ENCODE measurements at regions not wholly inside any gene's neighbourhood (a gene's known extent, or its start where the extent isn't known, plus 50 kb on each side); places are given as distances from the start of the nearest gene placed in this dataset.

DNA sequence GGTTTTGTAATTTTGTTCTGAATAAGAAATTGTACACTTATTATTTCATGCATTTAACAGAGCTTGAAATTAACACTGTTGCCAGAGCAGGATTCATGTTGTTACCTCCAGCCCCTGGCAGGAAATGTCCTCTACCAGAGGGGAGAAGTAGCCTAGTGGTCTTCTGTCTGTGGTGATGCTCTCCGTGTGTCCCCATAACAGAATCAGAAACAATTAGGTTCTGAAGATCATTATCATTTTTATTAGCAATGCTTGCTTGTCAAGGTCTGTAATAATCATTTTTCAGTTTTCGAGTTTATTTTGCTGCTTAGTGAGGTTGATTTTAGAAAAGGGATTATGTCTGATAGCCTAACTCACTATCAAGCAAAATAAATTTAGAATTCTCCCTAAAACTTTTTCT, 116.6 kb upstream of the CNTNAP5 start:
- Histone ChIP-seq H3K4me3 (ENCODE audit: low read depth, low read length) (no peak overlapping the region), H3K36me3 (ENCODE audit: control insufficient read depth, insufficient read depth, low read length) (no peaks in the 10 kb centered on the region), H3K27me3 (replicated peaks; ENCODE audit: control insufficient read depth, insufficient read depth, low read length) (no peaks in the 10 kb centered on the region), H3K4me1 (no peaks in the 10 kb centered on the region), H3K9me3 (no peaks in the 10 kb centered on the region)
- H3K9me3 Mint-ChIP-seq (ENCODE audit: unreplicated experiment) = no peaks in the 10 kb centered on the region
- H3K4me1 Mint-ChIP-seq (ENCODE audit: low read depth, unreplicated experiment) = no peaks in the 10 kb centered on the region
- no peak overlapping the region for H3K4me3 Mint-ChIP-seq (ENCODE audit: unreplicated experiment)
- H3K27ac Mint-ChIP-seq (ENCODE audit: unreplicated experiment) = no peak overlapping the region
- H3K27me3 Mint-ChIP-seq (ENCODE audit: insufficient read depth, unreplicated experiment) = no peaks in the 10 kb centered on the region
- intact Hi-C loops (cut with micrococcal nuclease; ENCODE audit: unreplicated experiment) = no loop called here
- TF ChIP-seq, protein P1, sequence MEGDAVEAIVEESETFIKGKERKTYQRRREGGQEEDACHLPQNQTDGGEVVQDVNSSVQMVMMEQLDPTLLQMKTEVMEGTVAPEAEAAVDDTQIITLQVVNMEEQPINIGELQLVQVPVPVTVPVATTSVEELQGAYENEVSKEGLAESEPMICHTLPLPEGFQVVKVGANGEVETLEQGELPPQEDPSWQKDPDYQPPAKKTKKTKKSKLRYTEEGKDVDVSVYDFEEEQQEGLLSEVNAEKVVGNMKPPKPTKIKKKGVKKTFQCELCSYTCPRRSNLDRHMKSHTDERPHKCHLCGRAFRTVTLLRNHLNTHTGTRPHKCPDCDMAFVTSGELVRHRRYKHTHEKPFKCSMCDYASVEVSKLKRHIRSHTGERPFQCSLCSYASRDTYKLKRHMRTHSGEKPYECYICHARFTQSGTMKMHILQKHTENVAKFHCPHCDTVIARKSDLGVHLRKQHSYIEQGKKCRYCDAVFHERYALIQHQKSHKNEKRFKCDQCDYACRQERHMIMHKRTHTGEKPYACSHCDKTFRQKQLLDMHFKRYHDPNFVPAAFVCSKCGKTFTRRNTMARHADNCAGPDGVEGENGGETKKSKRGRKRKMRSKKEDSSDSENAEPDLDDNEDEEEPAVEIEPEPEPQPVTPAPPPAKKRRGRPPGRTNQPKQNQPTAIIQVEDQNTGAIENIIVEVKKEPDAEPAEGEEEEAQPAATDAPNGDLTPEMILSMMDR (IDR thresholded peaks at IDR 0.05; ENCODE audit: insufficient read depth in 1 of 2, low read depth in 1 of 2, low read length in 1 of 2, severe bottlenecking in 1 of 2, unreplicated experiment in 1 of 2) = no peak
- H3K36me3 Mint-ChIP-seq (ENCODE audit: insufficient read depth, unreplicated experiment) = no peaks in the 10 kb centered on the region
- CTCF ChIA-PET = no interaction called here
- no peak for DNase-seq
- POLR2A ChIA-PET = no interaction called here
- no TSS peak for BruUV-seq (replicated peaks)

DNA sequence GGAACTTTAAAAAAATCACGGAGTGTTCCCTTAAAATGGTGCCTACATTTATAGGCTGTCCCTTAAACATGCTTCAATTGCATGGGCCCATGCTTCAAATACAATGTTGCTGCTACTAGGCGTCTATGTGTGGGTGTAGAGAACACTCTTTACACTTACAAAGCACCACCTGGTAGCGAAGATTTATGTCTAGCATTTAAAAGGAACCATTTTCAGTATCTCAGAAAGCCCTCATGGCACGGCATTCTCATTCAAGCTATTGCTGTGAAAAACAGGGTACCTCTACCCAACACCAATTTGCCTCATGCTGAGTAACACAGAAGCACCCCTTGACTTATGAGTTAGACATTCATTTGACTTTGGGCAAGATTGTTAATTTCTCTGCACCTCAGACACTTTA, 112.9 kb upstream of the CNTNAP5 start:
- POLR2A ChIA-PET = no interaction called here
- no peaks in the 10 kb centered on the region for H3K27me3 ChIP-seq (replicated peaks; ENCODE audit: control insufficient read depth, insufficient read depth, low read length)
- BruUV-seq (replicated peaks) = no TSS peak

DNA sequence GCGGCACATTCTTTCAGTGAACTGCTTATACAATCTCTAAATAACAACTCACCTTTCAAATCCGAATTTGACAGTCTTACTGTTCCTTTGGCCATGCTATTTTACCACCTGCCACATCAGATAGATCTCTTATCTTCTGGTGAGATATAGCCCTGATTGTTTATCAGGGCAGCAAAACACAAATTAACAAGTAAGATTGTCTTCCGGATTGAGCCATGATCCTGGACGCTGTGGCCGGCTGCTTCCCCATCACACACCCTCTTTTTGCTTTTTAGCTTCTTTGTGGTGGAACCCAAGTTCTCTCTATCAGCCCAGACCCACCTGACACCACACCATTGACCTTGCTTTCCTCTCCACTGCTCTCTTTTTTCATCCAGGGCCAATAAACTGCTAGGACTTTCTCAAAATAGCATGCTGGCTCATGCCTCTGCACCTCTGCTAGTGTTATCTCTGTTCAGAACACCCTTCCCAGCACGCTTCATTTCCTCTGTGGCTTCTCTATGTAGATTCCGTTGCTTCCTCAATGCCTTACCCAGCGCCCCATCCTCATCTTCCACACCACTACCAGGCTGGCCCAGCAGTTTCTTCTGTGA, 111.8 kb upstream of the CNTNAP5 start:
- Histone ChIP-seq H3K9me3 (no peaks in the 10 kb centered on the region), H3K4me1 (no peaks in the 10 kb centered on the region), H3K4me3 (ENCODE audit: low read depth, low read length) (no peak overlapping the region), H3K27me3 (replicated peaks; ENCODE audit: control insufficient read depth, insufficient read depth, low read length) (no peaks in the 10 kb centered on the region), H3K36me3 (ENCODE audit: control insufficient read depth, insufficient read depth, low read length) (no peaks in the 10 kb centered on the region)
- Mint-ChIP-seq H3K36me3 (ENCODE audit: insufficient read depth, unreplicated experiment) (no peaks in the 10 kb centered on the region), H3K9me3 (ENCODE audit: unreplicated experiment) (no peaks in the 10 kb centered on the region), H3K27me3 (ENCODE audit: insufficient read depth, unreplicated experiment) (peaks cover 4% of the 10 kb centered on the region), H3K4me3 (ENCODE audit: unreplicated experiment) (no peak overlapping the region), H3K27ac (ENCODE audit: unreplicated experiment) (no peak overlapping the region), H3K4me1 (ENCODE audit: low read depth, unreplicated experiment) (no peaks in the 10 kb centered on the region)
- BruUV-seq (replicated peaks) = no TSS peak
- intact Hi-C loops (cut with micrococcal nuclease; ENCODE audit: unreplicated experiment) = no loop called here
- POLR2A ChIA-PET = no interaction called here
- no peak for DNase-seq
- CTCF ChIA-PET = no interaction called here
- TF ChIP-seq, protein P1 (IDR thresholded peaks at IDR 0.05; ENCODE audit: insufficient read depth in 1 of 2, low read depth in 1 of 2, low read length in 1 of 2, severe bottlenecking in 1 of 2, unreplicated experiment in 1 of 2) = no peak

More for the DNA sequence above, 112.9 kb upstream of the CNTNAP5 start:
- intact Hi-C loops (cut with micrococcal nuclease; ENCODE audit: unreplicated experiment) = no loop called here
- Mint-ChIP-seq H3K27ac (ENCODE audit: unreplicated experiment) (no peak overlapping the region), H3K27me3 (ENCODE audit: insufficient read depth, unreplicated experiment) (peaks cover under 1% of the 10 kb centered on the region), H3K9me3 (ENCODE audit: unreplicated experiment) (no peaks in the 10 kb centered on the region), H3K4me1 (ENCODE audit: low read depth, unreplicated experiment) (no peaks in the 10 kb centered on the region), H3K4me3 (ENCODE audit: unreplicated experiment) (no peak overlapping the region), H3K36me3 (ENCODE audit: insufficient read depth, unreplicated experiment) (no peaks in the 10 kb centered on the region)
- no peaks in the 10 kb centered on the region for H3K36me3 ChIP-seq (ENCODE audit: control insufficient read depth, insufficient read depth, low read length)
- no peaks in the 10 kb centered on the region for H3K9me3 ChIP-seq
- no peaks in the 10 kb centered on the region for H3K4me1 ChIP-seq
- H3K4me3 ChIP-seq (ENCODE audit: low read depth, low read length) = no peak overlapping the region
- no peak for DNase-seq
- CTCF ChIA-PET = no interaction called here
- TF ChIP-seq, protein P1 (IDR thresholded peaks at IDR 0.05; ENCODE audit: insufficient read depth in 1 of 2, low read depth in 1 of 2, low read length in 1 of 2, severe bottlenecking in 1 of 2, unreplicated experiment in 1 of 2) = no peak

Data from Caco-2 (cell line).